GM19043 (cell line): ENCODE measurements at regions not wholly inside any gene's neighbourhood (a gene's known extent, or its start where the extent isn't known, plus 50 kb on each side); places are given as distances from the start of the nearest gene placed in this dataset.

ENCODE experiments used
- ATAC-seq: cut with Tn5 transposase; IDR thresholded peaks from one replicate; pipeline ENCODE4 v1.9.1; 2021; ENCODE audit warnings: low read depth; ENCODE audit not compliant: unreplicated experiment

DNA sequence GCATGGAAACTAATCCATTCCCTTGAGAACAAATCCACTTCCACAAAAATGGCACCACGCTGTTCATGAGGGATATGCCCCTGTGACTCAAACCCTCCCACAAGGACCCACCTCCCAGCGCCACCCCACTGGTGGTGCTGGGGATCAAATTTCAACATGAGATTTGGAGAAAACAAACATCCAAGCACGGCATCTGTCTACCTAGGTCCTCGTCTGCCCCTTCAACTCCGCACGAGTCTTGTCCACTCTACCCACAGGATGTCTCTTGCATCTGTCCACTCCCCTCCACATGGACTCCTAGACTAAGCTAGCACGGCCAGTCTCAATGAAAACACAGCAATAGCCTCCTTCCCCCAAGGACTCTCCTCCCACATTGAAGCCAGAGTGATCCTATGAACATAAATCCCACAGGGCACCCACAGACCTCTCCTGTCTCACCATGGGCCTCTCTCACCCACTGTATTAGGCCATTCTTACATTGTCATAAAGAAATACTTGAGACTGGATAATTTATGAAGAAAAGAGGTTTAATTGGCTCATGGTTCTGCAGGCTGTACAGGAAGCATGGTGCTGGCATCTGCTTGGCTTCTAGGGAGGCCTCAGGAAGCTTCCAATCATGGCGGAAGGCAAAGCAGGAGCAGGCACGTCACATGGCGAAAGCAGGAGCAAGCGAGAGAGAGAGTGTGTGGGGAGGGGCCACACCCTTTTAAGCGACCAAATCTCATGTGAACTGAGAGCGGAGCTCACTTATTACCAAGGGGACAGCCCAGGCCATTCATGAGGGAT is 101.4 kb downstream of the TOMM20 start:
- ATAC-seq, result no peak

DNA sequence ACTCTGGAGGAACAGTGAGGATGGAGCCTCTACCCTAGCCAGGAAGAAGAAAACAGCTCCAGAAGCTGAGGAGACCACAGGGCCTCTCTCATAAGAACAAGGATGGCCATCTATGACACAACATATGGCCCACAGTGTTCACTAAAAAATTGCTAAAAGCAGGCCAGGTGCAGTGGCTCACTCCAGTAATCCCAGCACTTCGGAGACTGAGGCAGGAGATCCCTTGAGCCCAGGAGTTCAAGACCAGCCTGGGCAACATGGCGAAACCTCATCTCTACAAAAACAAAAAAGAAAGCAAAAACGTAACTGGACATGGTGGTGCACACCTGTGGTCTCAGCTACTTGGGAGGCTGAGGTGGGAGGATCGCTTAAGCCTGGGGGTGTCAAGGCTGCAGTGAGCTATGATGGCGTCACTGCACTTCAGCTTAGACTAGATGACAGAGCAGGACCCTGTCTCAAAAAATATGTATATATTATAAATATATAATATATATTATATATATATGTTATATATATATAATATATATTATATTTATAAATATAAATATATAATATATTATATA is 103.1 kb downstream of the TOMM20 start:
- no peak for ATAC-seq

DNA sequence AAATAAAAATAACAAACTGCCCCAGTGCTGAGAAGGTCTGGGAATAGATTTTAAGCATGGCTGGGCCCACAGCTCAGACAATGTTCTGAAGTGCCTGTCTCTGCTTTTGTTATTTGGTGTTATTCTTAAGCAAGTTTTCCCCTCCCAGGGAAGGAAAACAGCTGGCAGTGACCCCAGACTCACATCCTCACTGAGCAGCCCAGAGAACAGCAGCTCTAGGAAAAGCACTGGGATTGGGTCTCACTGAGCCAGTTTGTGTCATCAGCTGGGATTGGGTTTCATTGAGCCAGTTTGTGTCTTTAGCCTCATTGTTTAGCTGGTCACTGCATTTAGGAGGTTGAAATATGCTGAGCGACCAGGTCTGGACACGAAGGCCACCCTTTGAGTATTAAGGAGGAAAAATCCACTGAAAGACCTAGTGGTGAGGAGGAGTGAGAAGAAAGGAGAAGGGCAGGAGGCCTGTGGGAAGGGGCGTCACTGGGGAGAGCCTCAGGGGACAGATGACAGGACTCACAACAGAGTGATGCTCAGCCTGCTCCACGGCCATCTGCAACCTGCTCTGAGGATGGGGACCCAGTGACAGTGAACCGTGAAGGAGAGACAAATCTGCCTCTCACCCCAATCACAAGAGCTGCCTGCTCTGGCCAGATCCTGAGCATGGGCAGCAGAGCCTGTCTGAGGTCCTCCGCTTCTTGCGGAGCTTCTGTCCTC is 103.8 kb downstream of the TOMM20 start:
- no peak for ATAC-seq

DNA sequence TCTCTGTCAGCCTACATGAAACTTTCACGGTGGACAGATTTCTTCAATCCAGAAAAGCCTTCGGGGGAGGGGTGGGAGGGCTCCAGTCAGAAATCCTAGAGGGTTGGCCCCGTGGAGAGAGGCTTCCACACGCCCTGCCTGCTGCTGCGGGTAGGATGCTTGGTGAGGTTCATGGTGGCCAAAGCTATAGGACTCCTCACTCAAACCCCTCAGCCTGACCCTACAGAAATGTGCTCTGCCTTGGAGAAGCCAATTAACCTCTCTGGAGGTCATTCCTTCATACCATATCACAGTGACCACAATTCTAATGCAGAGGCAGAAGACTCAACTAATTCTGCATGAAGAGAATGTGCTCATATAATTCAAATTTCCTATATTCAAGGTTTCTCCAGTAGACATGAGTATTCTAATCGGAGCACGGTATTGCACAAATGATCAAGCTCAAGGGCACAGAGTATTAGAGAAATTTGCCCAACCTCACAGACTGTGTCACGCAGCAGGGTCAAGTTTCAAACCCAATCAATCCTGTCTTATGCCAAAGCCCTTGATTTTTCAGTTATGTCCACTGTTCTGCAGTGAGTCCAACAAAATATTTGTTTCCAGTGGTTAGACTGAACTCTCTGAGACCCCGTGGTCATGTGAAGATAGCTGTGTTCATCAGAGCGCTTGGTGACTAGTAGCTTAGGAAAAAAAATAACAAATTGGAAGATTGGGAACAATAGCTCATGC is 104.8 kb downstream of the TOMM20 start:
- no peak for ATAC-seq

DNA sequence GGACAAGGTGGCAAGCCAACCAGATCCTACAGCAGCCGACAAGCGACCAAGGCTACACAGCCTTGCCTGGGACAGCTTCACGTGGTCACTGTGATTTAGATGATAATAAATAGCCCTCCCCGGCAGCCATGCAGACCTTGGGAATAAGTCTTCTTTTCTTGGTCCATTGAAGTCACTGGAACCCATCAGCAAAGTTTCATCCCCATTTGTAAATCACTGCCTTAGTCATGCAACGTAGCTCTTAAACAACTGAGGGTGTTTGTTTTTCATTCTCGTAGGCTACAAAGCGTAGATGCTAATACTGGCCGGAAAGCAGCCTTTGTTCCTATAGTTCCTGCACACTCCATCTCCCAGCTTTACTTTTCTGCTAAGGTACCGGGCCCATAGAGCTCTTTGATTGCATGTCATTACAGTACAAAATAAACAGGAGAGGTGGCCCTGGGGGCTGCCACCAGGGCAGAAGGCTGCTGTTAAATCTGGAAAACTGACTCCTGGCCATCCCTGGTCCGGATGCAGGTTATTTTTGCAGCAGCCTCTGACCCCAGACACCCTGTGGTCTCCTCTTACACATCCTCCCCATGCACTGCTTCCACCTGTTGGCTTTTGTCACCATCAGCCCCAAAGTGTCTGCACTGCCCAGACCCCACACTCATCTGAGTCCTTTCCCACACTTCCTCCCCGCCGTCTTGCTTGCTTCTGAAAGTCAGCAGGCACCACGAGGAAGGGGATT is 105.5 kb downstream of the TOMM20 start:
- ATAC-seq, result peak; percentile 46

DNA sequence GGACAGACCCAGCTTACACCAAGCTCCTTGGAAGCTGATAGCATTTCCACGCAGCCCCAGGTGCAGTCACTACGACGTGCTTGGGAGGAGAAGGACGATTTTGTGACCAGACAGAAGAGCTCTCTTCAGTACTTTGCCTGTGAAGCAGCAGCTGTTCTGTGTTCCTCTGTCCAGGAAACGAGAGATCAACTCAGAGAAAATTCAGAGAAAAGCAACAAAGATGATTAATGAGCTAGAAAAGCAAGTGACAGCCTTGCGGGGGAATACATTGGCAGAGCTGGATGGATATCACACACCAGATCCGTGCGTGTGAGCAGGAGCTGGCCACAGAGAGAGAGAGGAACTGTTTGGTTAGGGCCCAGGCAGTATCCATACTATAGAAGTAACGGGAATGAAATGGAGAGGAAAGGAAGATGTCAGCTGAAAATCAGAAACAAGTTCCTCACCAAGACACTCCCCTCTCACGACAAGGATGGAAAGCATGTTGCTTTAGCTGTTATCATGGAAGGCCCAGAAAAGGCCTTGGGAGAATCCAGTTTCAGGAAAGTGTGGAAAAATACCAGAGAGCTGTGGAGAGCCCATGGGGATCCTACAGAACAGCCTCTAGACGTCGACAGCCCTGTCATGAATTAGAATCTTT is 106.2 kb downstream of the TOMM20 start:
- no peak for ATAC-seq

DNA sequence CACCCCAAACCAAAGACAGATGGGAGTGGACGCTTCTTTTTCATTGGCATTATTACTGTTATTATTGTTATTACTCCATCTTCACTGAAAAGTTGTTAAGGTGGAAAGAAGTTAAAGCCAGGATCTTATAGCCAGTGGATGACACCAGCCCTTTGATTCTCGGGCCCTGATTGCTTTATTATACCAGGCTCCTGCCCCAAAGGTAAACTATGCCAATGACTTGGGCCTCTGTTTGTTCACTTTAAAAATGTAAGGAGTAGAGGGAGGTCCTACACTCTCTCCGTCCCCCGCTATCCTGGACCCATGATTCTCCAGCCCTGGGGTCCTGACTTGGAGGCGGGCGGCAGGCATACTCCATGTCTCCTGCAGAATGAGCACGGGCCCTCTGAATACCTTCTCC is 106.8 kb downstream of the TOMM20 start:
- no peak for ATAC-seq

DNA sequence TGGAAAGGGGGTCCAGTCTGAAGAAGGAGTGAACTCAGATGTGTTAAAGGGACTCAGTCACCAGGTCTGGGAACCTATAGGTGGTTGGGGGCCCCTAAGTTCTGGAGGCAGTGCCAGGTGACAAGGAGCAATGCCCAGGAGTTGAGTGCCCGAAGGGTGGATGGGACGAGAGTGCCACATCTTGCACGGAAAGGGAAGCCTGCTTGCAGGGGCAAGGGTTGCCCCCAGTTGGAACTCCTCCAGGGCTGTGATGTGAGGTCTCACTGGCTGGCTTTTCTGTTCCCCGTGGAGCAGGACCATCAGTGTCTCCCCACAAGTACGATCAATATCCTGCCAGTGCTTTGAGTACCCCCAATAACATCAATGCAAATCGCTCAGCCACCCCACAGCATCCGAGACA is 107.3 kb downstream of the TOMM20 start:
- ATAC-seq, result no peak

DNA sequence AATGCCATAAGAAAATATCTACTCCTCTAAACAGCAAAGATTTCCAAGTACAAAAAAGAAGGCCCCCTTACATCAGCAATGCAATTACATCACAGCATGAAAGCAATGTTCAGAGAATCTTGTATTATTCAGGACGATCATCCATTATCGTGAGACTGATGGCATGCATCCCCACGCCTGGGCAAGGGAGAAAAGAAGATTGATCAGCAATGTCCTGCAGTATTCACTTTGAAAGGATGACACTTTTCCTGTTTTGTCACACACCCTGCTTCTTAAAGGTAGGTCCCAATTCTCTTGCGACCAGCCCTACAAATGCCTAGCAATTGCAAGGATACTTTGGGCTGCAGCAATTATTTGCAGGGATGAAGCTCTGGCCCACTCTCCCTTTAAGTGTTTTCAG is 108.7 kb downstream of the TOMM20 start:
- no peak for ATAC-seq

DNA sequence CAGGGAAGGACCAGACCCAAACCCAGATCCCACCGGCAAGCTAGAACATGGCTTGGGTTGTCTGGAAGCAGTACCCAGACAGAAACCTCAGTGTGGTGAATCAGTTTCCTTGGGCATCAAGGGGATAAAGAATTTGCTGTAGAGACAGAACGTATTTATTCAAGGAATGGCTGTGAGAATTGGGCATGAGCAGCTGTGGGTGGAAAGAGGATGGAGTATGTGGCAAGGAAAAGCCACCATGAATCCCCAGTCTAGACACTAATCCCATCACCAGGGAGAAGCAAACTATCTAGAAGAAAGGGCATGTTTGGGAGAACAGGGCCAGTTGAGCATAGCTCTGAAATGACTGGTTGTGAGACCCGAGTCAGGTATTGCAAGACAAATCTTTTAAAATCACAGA is 109.2 kb downstream of the TOMM20 start:
- ATAC-seq, result no peak

DNA sequence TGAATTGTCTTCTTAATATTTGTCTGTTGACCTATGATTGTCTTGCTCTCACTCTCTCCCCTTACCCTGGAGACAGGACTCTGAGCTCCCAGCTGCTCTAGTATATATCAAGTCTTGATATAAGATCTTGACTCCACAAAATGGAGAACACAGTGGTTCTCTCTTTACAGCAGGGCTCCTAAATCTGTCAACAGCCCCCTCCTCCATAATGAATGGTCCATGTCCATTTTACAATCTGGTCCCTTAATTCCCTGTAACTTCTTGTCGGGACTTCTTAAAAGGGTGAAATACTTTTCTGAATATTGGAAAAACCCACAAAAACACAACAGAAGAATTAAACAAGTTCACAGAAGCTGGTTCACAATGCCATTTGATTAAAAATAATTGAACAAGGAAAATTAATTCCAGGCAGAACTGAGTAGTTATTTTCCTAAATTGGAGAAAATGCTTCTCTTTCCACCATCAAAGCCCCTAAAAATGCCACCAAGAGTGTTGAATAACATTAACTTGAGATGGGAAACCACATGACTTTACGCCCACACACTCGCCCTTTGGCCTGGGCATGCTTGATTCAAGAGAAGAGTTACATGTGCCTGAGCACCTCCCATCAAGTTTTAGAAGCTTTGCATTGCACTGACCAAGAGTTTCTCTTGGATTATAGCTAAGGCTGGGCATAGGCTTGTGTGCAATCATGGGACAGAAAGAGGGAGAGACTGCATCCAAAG is 109.8 kb downstream of the TOMM20 start:
- ATAC-seq, result no peak

DNA sequence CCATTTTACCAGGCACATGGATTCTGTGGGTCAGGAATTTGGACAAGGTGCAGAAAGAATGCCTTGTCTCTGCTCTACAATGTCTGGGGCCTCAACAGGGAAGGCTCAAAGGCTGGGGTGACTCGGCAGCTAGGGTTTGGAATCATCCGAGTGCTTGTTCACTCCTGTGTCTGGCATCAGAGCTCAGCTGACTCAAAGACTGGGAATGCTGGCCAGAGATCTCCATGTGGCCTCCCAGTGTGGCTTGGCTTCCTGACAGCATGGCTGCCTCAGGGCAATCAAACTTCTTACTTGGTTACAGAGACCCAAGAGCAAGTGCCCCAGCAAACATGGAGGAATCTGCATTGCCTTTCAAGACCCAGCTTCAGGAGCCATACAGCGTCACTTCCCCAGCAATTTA is 110.5 kb downstream of the TOMM20 start:
- ATAC-seq, result no peak

DNA sequence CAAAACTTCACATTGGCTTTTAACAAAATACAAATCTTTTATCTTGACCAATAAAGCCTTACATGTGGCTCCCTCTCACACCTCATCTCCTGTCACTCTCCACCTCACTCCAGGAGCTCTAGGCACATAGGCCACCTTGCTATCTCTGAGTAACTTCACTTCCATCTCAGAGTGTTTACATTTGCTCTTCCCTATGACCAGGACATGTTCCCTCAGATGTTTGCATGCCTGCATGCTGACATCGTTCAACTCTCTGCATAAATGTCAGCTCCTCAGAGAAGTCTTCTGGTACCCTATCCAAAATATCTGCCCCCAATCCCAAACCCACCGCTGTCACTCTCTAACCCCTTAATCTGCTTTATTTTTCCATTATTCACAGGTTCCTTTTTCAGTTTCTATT is 110.9 kb downstream of the TOMM20 start:
- no peak for ATAC-seq

DNA sequence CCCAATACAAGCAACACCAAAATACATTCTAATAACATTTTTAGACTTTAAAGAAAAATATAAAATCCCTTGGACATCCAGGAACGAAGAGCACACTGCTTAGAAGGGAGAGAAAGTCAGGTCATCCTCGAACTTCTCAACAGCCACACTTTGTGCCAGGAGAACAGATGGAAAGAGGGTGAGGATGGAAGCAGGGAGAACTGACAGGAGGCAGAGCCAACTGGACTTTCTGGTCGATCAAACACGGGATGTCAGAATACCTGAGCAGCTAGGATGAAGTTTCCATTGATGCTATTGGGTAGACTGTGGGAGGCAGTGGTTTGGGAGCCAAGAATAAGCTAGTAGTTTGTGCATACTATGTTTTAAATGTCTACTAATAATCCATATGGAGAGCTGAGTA is 111.4 kb downstream of the TOMM20 start:
- no peak for ATAC-seq

DNA sequence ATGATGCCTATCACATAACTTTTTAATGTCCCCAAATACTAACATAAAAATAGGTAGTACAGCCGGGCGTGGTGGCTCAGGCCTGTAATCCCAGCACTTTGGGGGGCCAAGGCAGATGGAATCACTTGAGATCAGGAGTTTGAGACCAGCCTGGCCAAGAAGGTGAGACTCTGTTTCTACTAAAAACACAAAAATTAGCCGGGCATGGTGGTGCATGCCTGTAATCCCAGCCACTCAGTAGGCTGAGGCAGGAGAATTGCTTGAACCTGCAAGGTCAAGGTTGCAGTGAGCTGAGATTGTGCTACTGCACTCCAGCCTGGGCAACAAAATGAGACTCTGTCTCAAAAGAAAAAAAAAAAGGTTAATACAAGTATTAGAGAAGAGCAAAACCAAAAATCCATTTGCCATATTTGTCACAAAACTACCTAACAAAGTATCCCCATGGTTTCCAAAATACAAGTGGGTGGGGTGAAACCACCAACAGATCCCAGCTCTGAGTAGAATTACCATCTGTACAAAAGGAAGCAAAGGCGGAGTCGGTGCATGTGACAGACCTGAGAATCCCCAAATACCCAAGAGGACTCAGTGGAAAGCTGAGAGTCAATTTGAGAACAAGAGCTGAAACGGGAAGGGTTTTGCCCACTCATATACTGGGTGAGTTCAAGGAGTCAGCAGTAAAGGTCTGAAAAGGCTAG is 113.2 kb downstream of the TOMM20 start:
- ATAC-seq, result no peak

DNA sequence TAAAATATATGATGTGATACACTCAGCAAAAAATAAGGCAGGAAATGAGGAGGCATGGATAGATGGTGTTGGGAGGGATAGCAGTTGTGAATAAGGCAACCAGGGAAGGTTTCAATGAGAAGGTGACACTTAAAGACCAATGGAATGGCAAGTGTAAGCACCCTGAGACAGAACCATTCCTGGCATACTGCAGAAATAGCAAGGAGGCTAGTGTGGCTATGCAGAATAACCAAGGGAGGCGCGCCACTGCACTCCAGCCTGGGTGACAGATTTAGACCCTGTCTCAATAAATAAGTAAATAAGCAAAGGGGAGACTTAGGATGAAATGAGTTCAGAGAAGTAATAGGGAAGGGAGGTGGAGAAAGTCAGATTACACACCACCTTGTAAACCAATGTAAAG is 113.9 kb downstream of the TOMM20 start:
- no peak for ATAC-seq

DNA sequence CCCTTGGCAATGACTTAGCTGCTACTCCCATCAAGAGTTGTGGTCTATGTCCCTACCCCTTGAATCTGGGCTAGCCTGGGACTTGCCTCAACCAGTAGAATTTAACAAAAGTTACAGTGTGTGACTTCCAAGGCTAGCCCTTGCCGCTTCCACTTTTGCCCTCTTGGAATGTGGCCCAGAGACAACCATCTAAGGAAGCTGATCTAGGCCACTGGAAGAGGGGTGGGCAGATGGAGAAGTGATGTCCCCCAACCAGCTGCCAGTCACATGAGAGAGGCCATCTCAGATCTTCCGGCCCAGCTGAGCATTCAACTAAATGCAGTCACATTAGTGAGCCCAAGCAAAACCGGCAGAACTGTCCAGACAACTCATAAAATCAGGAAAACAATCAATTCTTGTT is 115.1 kb downstream of the TOMM20 start:
- no peak for ATAC-seq

DNA sequence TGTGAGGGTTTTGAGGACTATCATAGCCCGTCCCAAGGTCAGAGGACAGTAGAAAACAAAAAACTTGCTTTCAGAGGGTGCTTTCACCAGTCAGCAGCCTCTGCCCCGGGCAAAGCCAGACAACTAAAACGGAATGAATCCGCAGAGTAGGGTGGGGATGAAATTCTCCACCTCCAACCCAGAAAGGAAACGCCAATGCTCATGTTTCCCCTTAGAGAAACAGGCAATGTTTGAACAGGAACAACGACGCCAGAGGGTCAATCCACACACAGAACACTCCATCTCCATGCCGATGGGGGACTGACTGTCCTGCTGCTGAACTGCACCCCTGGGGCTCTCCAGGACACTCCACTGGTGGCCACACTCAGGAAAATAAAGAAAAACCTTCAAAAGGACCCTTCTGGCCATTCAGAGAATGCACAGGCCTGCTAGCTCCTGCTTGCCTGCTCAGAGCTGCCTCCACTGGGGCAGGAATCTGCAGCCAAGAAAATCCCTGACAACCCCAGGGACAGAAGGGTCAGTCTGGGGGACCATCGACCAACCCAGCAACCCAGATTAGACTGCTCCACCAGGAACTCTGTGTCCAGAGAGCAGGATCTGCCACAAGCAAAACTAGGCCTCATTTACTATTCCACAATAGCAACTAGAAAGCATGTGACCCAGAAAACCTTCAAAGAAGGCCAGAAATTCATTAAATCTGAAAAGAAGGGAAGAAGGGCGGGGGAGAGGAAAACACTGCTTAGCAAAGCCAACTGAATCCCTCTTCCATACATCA is 116.0 kb downstream of the TOMM20 start:
- no peak for ATAC-seq
